SK-N-SH treated with all-trans-retinoic acid at 6 μM for 48 hours (cell line): ENCODE measurements at regions not wholly inside any gene's neighbourhood (a gene's known extent, or its start where the extent isn't known, plus 50 kb on each side); places are given as distances from the start of the nearest gene placed in this dataset.

Source experiments
- ARNTL ChIP-seq: fragments of 450-650 bp; formaldehyde crosslinking; IDR thresholded peaks from 2 replicates; pipeline ENCODE4 v1.5.0; 2020; ENCODE audit warnings: low read depth, mild to moderate bottlenecking, moderate library complexity, borderline replicate concordance
- CREB5 ChIP-seq: fragments of 250-450 bp; sonication (Bioruptor Pico); IDR thresholded peaks from 2 replicates; pipeline ENCODE4 v1.5.1; 2020; ENCODE audit warnings: low read depth, mild to moderate bottlenecking, moderate library complexity
- ISL1 ChIP-seq: fragments of 250-450 bp; sonication (Bioruptor Pico); IDR thresholded peaks from 2 replicates; pipeline ENCODE4 v2.1.2; 2022; ENCODE audit warnings: mild to moderate bottlenecking, moderate library complexity
- OSR1 ChIP-seq: fragments of 250-450 bp; sonication (Bioruptor Pico); IDR thresholded peaks from 2 replicates; pipeline ENCODE4 v1.8.0; 2022; ENCODE audit warnings: moderate library complexity, mild to moderate bottlenecking, inconsistent platforms
- PATZ1 ChIP-seq: fragments of 250-450 bp; sonication (Bioruptor Pico); IDR thresholded peaks from 2 replicates; pipeline ENCODE4 v1.8.0; 2020; ENCODE audit warnings: mild to moderate bottlenecking, moderate library complexity, borderline replicate concordance
- PPARA ChIP-seq: fragments of 250-450 bp; sonication (Bioruptor Pico); IDR thresholded peaks from 2 replicates; pipeline ENCODE4 v1.5.0; 2020; ENCODE audit warnings: mild to moderate bottlenecking, borderline replicate concordance
- RARB ChIP-seq: fragments of 250-450 bp; sonication (Bioruptor Pico); IDR thresholded peaks from 2 replicates; pipeline ENCODE4 v1.8.0; 2021; ENCODE audit warnings: mild to moderate bottlenecking, moderate library complexity
- TOX ChIP-seq: fragments of 250-450 bp; sonication (Bioruptor Pico); IDR thresholded peaks from 2 replicates; pipeline ENCODE4 v1.8.0; 2021; ENCODE audit warnings: mild to moderate bottlenecking, moderate library complexity, borderline replicate concordance
- ZNF565 ChIP-seq: fragments of 450-650 bp; formaldehyde crosslinking; conservative IDR thresholded peaks from 2 replicates; pipeline ENCODE4 v1.5.0; 2020; ENCODE audit warnings: low read depth, mild to moderate bottlenecking, moderate library complexity
- ZNF70 ChIP-seq: fragments of 450-650 bp; formaldehyde crosslinking; IDR thresholded peaks from 2 replicates; pipeline ENCODE4 v1.5.0; 2020; ENCODE audit warnings: mild to moderate bottlenecking, moderate library complexity
- ZNF8 ChIP-seq: fragments of 450-650 bp; formaldehyde crosslinking; IDR thresholded peaks from 2 replicates; pipeline ENCODE4 v1.5.0; 2020; ENCODE audit warnings: mild to moderate bottlenecking, moderate library complexity

- TF ChIP-seq TOX (CRISPR knock-in tag) (no peak), ZNF8 (CRISPR knock-in tag) (no peak), ISL1 (CRISPR knock-in tag) (no peak), PATZ1 (CRISPR knock-in tag) (no peak), CREB5 (CRISPR knock-in tag) (no peak), ARNTL (CRISPR knock-in tag) (no peak), ZNF565 (CRISPR knock-in tag) (no peak), PPARA (CRISPR knock-in tag) (no peak), RARB (CRISPR knock-in tag) (no peak), ZNF70 (CRISPR knock-in tag) (no peak), OSR1 (no peak)
Observed at GRCh38 chr6:40695114-40695513, 108.0 kb upstream of the LRFN2 start.
